Neural progenitor cell (in vitro differentiated cells): ENCODE measurements at regions not wholly inside any gene's neighbourhood (a gene's known extent, or its start where the extent isn't known, plus 50 kb on each side); places are given as distances from the start of the nearest gene placed in this dataset.

Source experiments
- DNase-seq: peaks from one replicate; pipeline ENCODE4 v3.0.0-alpha.2; 2016; ENCODE audit warnings: low spot score
- H2AFZ ChIP-seq: fragments of 200-600 bp; sonication (generic); replicated peaks from 2 replicates; pipeline ENCODE4 v1.6.1; 2016; ENCODE audit warnings: antibody characterized with exemption
- H3F3A ChIP-seq: fragments of 200-600 bp; sonication (generic); 2 replicates; pipeline ENCODE4 v1.6.1; 2016; ENCODE audit warnings: antibody characterized with exemption, low read depth
- H3K27ac ChIP-seq: fragments of 200-600 bp; sonication (generic); 2 replicates; pipeline ENCODE4 v1.5.1; 2016; ENCODE audit warnings: mild to moderate bottlenecking
- H3K27me3 ChIP-seq: fragments of 200-600 bp; sonication (generic); 2 replicates; pipeline ENCODE4 v1.6.1; 2016; ENCODE audit warnings: mild to moderate bottlenecking, moderate library complexity
- H3K36me3 ChIP-seq: fragments of 200-600 bp; sonication (generic); 2 replicates; pipeline ENCODE4 v1.5.1; 2016
- H3K4me1 ChIP-seq: fragments of 200-600 bp; sonication (generic); 2 replicates; pipeline ENCODE4 v1.6.1; 2016; ENCODE audit warnings: mixed run types
- H3K4me2 ChIP-seq: fragments of 200-600 bp; sonication (generic); 2 replicates; pipeline ENCODE4 v1.6.1; 2016
- H3K4me3 ChIP-seq: fragments of 200-600 bp; sonication (generic); 2 replicates; pipeline ENCODE4 v1.5.1; 2016
- H3K79me2 ChIP-seq: fragments of 200-600 bp; sonication (generic); 2 replicates; pipeline ENCODE4 v1.6.1; 2016; ENCODE audit warnings: low read depth
- H3K9ac ChIP-seq: fragments of 200-600 bp; sonication (generic); 2 replicates; pipeline ENCODE4 v1.6.1; 2016
- H3K9me3 ChIP-seq: fragments of 200-600 bp; sonication (generic); 2 replicates; pipeline ENCODE4 v1.5.1; 2016; ENCODE audit warnings: low read depth
- H4K20me1 ChIP-seq: fragments of 200-600 bp; sonication (generic); 2 replicates; pipeline ENCODE4 v1.6.1; 2016; ENCODE audit warnings: low read depth
- H3K27ac Mint-ChIP-seq: 3 replicates; pipeline ENCODE4 v1.8.0; 2021; ENCODE audit warnings: mixed read lengths
- H3K27me3 Mint-ChIP-seq: 2 replicates; pipeline ENCODE4 v1.8.0; 2022; ENCODE audit warnings: low read depth, mild to moderate bottlenecking, inconsistent platforms, moderate library complexity, mixed read lengths; ENCODE audit not compliant: insufficient read depth
- H3K36me3 Mint-ChIP-seq: 3 replicates; pipeline ENCODE4 v1.8.0; 2021; ENCODE audit warnings: mixed read lengths
- H3K4me1 Mint-ChIP-seq: 3 replicates; pipeline ENCODE4 v1.8.0; 2021; ENCODE audit warnings: mixed read lengths
- H3K4me3 Mint-ChIP-seq: 3 replicates; pipeline ENCODE4 v1.8.0; 2021; ENCODE audit warnings: mild to moderate bottlenecking, moderate library complexity, mixed read lengths
- H3K9me3 Mint-ChIP-seq: 3 replicates; pipeline ENCODE4 v1.8.0; 2020; ENCODE audit warnings: mixed read lengths
- EZH2 ChIP-seq: fragments of 200-600 bp; sonication (generic); IDR thresholded peaks from 2 replicates; pipeline ENCODE4 v1.6.1; 2017; ENCODE audit warnings: antibody characterized with exemption, mild to moderate bottlenecking, moderate library complexity
- EZH2phosphoT487 ChIP-seq: fragments of 200-600 bp; sonication (generic); IDR thresholded peaks from 2 replicates; pipeline ENCODE4 v1.6.1; 2017; ENCODE audit warnings: antibody characterized with exemption
- TF ChIP-seq, protein P1 (sequence below): fragments of 200-600 bp; sonication (generic); IDR thresholded peaks from 2 replicates; pipeline ENCODE4 v1.5.1; 2017; ENCODE audit warnings: antibody characterized with exemption, mild to moderate bottlenecking

DNA sequence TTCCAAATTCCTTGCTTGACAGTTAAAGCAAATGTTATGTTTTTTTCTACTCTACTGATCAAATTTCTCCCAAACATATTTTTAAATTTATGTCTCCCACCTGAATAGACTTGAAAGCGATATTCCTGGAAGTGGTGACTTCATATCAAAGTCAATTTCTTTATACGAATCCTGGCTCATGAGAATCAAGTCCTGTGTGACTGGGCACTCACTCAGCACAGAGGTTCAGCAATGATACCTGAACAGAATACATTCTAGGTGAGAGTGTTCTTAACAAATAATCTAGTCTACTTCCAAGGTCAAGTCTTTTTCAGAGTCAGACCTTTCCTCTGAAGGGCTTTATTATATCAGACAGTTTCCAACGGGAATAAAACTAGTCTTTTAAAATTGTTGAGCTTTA is 1070.6 kb downstream of the TRHDE start:
- no peaks in the 10 kb centered on the region for H3K9me3 ChIP-seq
- H3K27me3 Mint-ChIP-seq: no peaks in the 10 kb centered on the region
- no peaks in the 10 kb centered on the region for H3K27me3 ChIP-seq
- H3K4me1 Mint-ChIP-seq: peaks cover 3% of the 10 kb centered on the region
- no peaks in the 10 kb centered on the region for H3K79me2 ChIP-seq
- no peaks in the 10 kb centered on the region for H3K36me3 Mint-ChIP-seq
- H3K27ac Mint-ChIP-seq: no peak overlapping the region
- H3K9me3 Mint-ChIP-seq: peaks cover 6% of the 10 kb centered on the region
- H3K4me3 ChIP-seq: no peak overlapping the region
- no peaks in the 10 kb centered on the region for H4K20me1 ChIP-seq
- H2AFZ ChIP-seq: no peak overlapping the region
- DNase-seq: no peak
- no peak overlapping the region for H3K27ac ChIP-seq
- H3K9ac ChIP-seq: no peak overlapping the region
- no peaks in the 10 kb centered on the region for H3K36me3 ChIP-seq
- H3K4me1 ChIP-seq: no peaks in the 10 kb centered on the region
- H3F3A ChIP-seq: no peaks in the 10 kb centered on the region
- no peak overlapping the region for H3K4me3 Mint-ChIP-seq
- H3K4me2 ChIP-seq: no peak overlapping the region
- no peak for TF ChIP-seq EZH2phosphoT487
- TF ChIP-seq, protein P1, sequence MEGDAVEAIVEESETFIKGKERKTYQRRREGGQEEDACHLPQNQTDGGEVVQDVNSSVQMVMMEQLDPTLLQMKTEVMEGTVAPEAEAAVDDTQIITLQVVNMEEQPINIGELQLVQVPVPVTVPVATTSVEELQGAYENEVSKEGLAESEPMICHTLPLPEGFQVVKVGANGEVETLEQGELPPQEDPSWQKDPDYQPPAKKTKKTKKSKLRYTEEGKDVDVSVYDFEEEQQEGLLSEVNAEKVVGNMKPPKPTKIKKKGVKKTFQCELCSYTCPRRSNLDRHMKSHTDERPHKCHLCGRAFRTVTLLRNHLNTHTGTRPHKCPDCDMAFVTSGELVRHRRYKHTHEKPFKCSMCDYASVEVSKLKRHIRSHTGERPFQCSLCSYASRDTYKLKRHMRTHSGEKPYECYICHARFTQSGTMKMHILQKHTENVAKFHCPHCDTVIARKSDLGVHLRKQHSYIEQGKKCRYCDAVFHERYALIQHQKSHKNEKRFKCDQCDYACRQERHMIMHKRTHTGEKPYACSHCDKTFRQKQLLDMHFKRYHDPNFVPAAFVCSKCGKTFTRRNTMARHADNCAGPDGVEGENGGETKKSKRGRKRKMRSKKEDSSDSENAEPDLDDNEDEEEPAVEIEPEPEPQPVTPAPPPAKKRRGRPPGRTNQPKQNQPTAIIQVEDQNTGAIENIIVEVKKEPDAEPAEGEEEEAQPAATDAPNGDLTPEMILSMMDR: no peak
- no peak for TF ChIP-seq EZH2

DNA sequence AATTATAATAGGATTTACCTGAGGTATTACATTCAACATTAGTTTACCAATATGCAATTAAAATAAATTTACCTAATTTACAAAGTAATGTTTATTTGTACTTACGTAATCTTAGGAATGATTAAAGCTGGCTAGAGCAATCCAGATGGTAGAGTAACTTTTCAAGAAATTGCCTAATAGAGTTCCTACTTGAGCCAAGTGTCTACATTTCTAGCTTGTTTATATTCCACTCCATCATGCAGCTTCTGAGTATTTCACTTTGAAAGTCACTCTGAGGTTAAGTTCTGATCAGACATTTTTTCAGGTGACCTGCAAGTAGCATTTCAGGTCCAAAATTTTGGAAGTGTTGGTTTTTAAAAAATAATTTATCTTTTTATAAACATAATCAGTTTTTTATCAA is 1080.7 kb downstream of the TRHDE start:
- no peak overlapping the region for H2AFZ ChIP-seq
- H3F3A ChIP-seq: no peaks in the 10 kb centered on the region
- H3K27ac Mint-ChIP-seq: no peak overlapping the region
- H3K4me3 Mint-ChIP-seq: no peak overlapping the region
- TF ChIP-seq EZH2phosphoT487 (no peak), EZH2 (no peak)
- TF ChIP-seq, protein P1: no peak
- H3K27ac ChIP-seq: no peak overlapping the region
- H3K9me3 Mint-ChIP-seq: peaks cover 7% of the 10 kb centered on the region
- H3K79me2 ChIP-seq: no peaks in the 10 kb centered on the region
- H3K36me3 ChIP-seq: no peaks in the 10 kb centered on the region
- H3K4me1 ChIP-seq: no peaks in the 10 kb centered on the region
- no peaks in the 10 kb centered on the region for H3K27me3 Mint-ChIP-seq
- H3K36me3 Mint-ChIP-seq: no peaks in the 10 kb centered on the region
- DNase-seq: no peak
- no peak overlapping the region for H3K9ac ChIP-seq
- no peak overlapping the region for H3K4me2 ChIP-seq
- H3K4me3 ChIP-seq: no peak overlapping the region
- no peaks in the 10 kb centered on the region for H3K9me3 ChIP-seq
- H3K27me3 ChIP-seq: no peaks in the 10 kb centered on the region
- no peaks in the 10 kb centered on the region for H3K4me1 Mint-ChIP-seq
- H4K20me1 ChIP-seq: no peaks in the 10 kb centered on the region

DNA sequence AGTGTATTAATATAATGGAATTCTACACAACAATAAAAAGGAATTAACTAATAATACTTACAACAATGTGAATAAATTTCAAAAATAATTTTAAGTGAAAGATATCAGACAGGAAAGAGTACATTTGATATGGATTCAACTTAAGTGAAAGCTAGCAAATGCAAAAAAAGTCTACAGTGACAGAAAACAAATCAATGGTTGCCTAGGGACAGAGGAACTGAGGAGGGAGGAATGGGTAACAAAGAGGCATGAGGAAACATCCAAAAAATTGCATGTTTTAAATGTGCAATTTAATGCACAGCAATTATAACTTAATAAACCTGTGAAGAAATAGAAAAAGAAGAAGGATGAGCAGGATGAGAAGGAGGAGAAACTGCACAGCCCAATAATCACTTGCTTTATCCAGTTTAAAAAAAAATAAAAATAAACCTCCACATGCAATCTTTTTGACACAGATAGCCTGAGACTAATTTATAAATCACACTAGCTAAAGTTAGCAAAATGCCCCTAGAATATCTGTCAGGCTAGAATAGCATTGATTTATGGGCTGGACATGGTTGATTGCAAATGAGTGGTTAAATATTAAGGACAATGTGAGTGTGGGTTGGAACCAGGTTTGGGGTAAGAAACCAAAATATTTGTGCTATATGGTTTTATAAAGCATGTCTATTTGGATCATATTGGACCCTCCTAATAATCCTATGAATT is 1089.1 kb downstream of the TRHDE start:
- no peaks in the 10 kb centered on the region for H3K79me2 ChIP-seq
- H2AFZ ChIP-seq: no peak overlapping the region
- H3K27me3 Mint-ChIP-seq: no peaks in the 10 kb centered on the region
- H3K4me3 ChIP-seq: no peak overlapping the region
- no peak overlapping the region for H3K9ac ChIP-seq
- H3K9me3 ChIP-seq: no peaks in the 10 kb centered on the region
- no peak for TF ChIP-seq EZH2phosphoT487
- TF ChIP-seq, protein P1: no peak
- TF ChIP-seq EZH2: no peak
- H3K36me3 ChIP-seq: no peaks in the 10 kb centered on the region
- peaks cover 2% of the 10 kb centered on the region for H3K36me3 Mint-ChIP-seq
- H3K4me1 Mint-ChIP-seq: peaks cover 23% of the 10 kb centered on the region
- peak overlapping the region; percentile 7 for H3K27ac Mint-ChIP-seq
- no peaks in the 10 kb centered on the region for H3K27me3 ChIP-seq
- no peak overlapping the region for H3K27ac ChIP-seq
- no peak overlapping the region for H3K4me2 ChIP-seq
- no peak overlapping the region for H3K4me3 Mint-ChIP-seq
- no peaks in the 10 kb centered on the region for H3F3A ChIP-seq
- H4K20me1 ChIP-seq: no peaks in the 10 kb centered on the region
- H3K4me1 ChIP-seq: peaks cover 5% of the 10 kb centered on the region
- H3K9me3 Mint-ChIP-seq: peaks cover 5% of the 10 kb centered on the region
- DNase-seq: no peak
